Caco-2 (cell line): ENCODE measurements at regions not wholly inside any gene's neighbourhood (a gene's known extent, or its start where the extent isn't known, plus 50 kb on each side); places are given as distances from the start of the nearest gene placed in this dataset.
A peak's percentile ranks its signal among the peaks of the same experiment; 100 is the strongest.

Source experiments
- BruUV-seq: library from RNA; stranded (reverse); fragments of 400-500 nt; replicated peaks from 2 replicates; lab custom pipeline; 2021; lab: Mats Ljungman, UMichigan
- CTCF ChIA-PET: fragments of 300-600 bp; sonication (Branson Sonifier 250); formaldehyde crosslinking; loops from one replicate; lab custom pipeline; 2022; ENCODE audit warnings: antibody characterized with exemption; lab: Charles Lee
- POLR2A ChIA-PET: fragments of 300-600 bp; sonication (Branson Sonifier 250); formaldehyde crosslinking; loops from one replicate; lab custom pipeline; 2022; ENCODE audit warnings: antibody characterized with exemption; lab: Charles Lee
- DNase-seq, 2 experiments: peaks; one replicate each; pipeline versions ENCODE4 v3.0.0 to v3.0.0-alpha.2; 2020 to 2022
- H3K27me3 ChIP-seq: replicated peaks from 2 replicates; pipeline ENCODE4 v1.6.0; 2011; ENCODE audit warnings: low read length; ENCODE audit not compliant: control insufficient read depth, insufficient read depth
- H3K36me3 ChIP-seq: 2 replicates; pipeline ENCODE4 v1.5.1; 2011; ENCODE audit warnings: low read length; ENCODE audit not compliant: control insufficient read depth, insufficient read depth
- H3K4me1 ChIP-seq: fragments of 250-450 bp; sonication (Bioruptor Pico); 2 replicates; pipeline ENCODE4 v1.5.1; 2020; ENCODE audit warnings: mild to moderate bottlenecking
- H3K4me3 ChIP-seq: 2 replicates; pipeline ENCODE4 v1.5.1; 2011; ENCODE audit warnings: low read depth, mild to moderate bottlenecking, control low read depth, low read length
- H3K9me3 ChIP-seq: fragments of 250-450 bp; sonication (Bioruptor Pico); 2 replicates; pipeline ENCODE4 v1.5.1; 2020; ENCODE audit warnings: mild to moderate bottlenecking, moderate library complexity
- H3K27ac Mint-ChIP-seq: one replicate; pipeline ENCODE4 v1.8.0; 2022; ENCODE audit warnings: mixed read lengths; ENCODE audit not compliant: unreplicated experiment
- H3K27me3 Mint-ChIP-seq: one replicate; pipeline ENCODE4 v1.8.0; 2022; ENCODE audit warnings: mixed read lengths; ENCODE audit not compliant: insufficient read depth, unreplicated experiment
- H3K36me3 Mint-ChIP-seq: one replicate; pipeline ENCODE4 v1.8.0; 2022; ENCODE audit warnings: mild to moderate bottlenecking, mixed read lengths; ENCODE audit not compliant: insufficient read depth, unreplicated experiment
- H3K4me1 Mint-ChIP-seq: one replicate; pipeline ENCODE4 v1.8.0; 2022; ENCODE audit warnings: low read depth, mixed read lengths; ENCODE audit not compliant: unreplicated experiment
- H3K4me3 Mint-ChIP-seq: one replicate; pipeline ENCODE4 v1.8.0; 2022; ENCODE audit warnings: mild to moderate bottlenecking, moderate library complexity, mixed read lengths; ENCODE audit not compliant: unreplicated experiment
- H3K9me3 Mint-ChIP-seq: one replicate; pipeline ENCODE4 v1.8.0; 2022; ENCODE audit warnings: mixed read lengths; ENCODE audit not compliant: unreplicated experiment
- intact Hi-C: fragments of 100-400 bp; cut with micrococcal nuclease; formaldehyde crosslinking; loops from one replicate; pipeline ENCODE4 v1.10.0; 2022; ENCODE audit not compliant: unreplicated experiment
- TF ChIP-seq, protein P1 (sequence below), 2 experiments: fragments of 200-600 bp in 1 of 2; IDR thresholded peaks; 1 replicate in 1 of 2; 2 replicates in 1 of 2; pipeline versions ENCODE4 v1.5.1 to v1.8.0; 2011 to 2022; ENCODE audit warnings: antibody characterized with exemption in 1 of 2, control low read depth in 1 of 2, inconsistent platforms in 1 of 2, low read depth in 1 of 2, low read length in 1 of 2, mild to moderate bottlenecking in 1 of 2, moderate library complexity in 1 of 2; ENCODE audit not compliant: insufficient read depth in 1 of 2, severe bottlenecking in 1 of 2, unreplicated experiment in 1 of 2

DNA sequence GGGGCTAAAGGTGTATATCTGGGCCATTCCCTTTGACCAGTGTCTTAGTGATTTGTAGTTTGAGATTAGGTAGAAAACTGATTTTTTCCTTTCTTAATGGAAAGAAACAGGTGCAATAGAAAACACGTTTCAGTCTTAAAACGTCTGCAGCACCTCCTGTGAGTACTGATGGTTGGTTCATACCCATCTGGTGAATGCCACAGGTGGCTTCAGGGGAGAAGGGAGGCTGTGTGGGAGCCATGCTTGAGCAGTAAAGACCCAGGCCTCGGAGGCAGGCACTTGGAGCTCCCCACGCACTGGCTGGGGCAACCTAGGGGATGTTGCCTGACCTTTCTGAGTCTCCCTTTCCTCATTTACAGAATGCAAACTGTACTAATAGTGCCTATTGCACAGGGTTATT lies 171.5 kb upstream of the GRB10 start:
- H3K4me3 ChIP-seq, result no peak overlapping the region
- H3K36me3 ChIP-seq, result no peaks in the 10 kb centered on the region
- Mint-ChIP-seq H3K9me3 (peaks cover 18% of the 10 kb centered on the region), H3K4me3 (no peak overlapping the region), H3K4me1 (peaks cover 17% of the 10 kb centered on the region), H3K36me3 (no peaks in the 10 kb centered on the region), H3K27me3 (no peaks in the 10 kb centered on the region), H3K27ac (no peak overlapping the region)
- H3K9me3 ChIP-seq, result peaks cover 10% of the 10 kb centered on the region; the same call in 1 of the 2 replicates
- DNase-seq, result no peak
- POLR2A ChIA-PET, result no interaction called here
- CTCF ChIA-PET, result no interaction called here
- H3K4me1 ChIP-seq, result peaks cover 22% of the 10 kb centered on the region
- H3K27me3 ChIP-seq, result no peaks in the 10 kb centered on the region
- intact Hi-C loops, result no loop called here
- TF ChIP-seq, protein P1, sequence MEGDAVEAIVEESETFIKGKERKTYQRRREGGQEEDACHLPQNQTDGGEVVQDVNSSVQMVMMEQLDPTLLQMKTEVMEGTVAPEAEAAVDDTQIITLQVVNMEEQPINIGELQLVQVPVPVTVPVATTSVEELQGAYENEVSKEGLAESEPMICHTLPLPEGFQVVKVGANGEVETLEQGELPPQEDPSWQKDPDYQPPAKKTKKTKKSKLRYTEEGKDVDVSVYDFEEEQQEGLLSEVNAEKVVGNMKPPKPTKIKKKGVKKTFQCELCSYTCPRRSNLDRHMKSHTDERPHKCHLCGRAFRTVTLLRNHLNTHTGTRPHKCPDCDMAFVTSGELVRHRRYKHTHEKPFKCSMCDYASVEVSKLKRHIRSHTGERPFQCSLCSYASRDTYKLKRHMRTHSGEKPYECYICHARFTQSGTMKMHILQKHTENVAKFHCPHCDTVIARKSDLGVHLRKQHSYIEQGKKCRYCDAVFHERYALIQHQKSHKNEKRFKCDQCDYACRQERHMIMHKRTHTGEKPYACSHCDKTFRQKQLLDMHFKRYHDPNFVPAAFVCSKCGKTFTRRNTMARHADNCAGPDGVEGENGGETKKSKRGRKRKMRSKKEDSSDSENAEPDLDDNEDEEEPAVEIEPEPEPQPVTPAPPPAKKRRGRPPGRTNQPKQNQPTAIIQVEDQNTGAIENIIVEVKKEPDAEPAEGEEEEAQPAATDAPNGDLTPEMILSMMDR (IDR thresholded peaks at IDR 0.05; ENCODE audit: insufficient read depth in 1 of 2, low read depth in 1 of 2, low read length in 1 of 2, severe bottlenecking in 1 of 2, unreplicated experiment in 1 of 2), result no peak
- BruUV-seq, result no TSS peak

DNA sequence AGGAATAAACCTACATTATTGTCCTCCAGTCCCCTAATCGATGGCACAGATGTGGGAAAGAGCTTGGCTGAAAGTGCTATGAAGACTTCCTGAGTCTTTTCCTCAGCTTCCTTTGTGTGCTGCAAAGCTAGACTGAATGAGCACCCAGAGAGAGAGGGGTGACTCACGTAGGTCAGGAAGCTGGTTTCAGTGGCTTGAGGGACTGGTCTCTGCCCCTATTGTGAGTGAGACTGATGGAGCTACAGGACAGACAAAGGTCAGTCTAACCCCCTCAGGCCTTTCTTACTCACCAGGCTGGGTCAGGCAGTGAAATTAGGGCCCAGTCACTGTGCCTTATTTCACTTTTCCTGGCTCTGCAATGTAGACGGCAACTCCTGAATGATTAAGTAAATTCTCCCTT lies 171.1 kb upstream of the GRB10 start:
- Mint-ChIP-seq H3K27me3 (no peaks in the 10 kb centered on the region), H3K4me3 (no peak overlapping the region), H3K36me3 (no peaks in the 10 kb centered on the region), H3K4me1 (peaks cover 17% of the 10 kb centered on the region), H3K27ac (no peak overlapping the region), H3K9me3 (peaks cover 22% of the 10 kb centered on the region)
- no peaks in the 10 kb centered on the region for H3K36me3 ChIP-seq
- H3K4me3 ChIP-seq, result no peak overlapping the region
- ChIA-PET POLR2A (no interaction called here), CTCF (no interaction called here)
- H3K9me3 ChIP-seq, result peaks cover 10% of the 10 kb centered on the region; the same call in 1 of the 2 replicates
- peaks cover 22% of the 10 kb centered on the region for H3K4me1 ChIP-seq
- intact Hi-C loops, result no loop called here
- H3K27me3 ChIP-seq, result no peaks in the 10 kb centered on the region
- TF ChIP-seq, protein P1 (IDR thresholded peaks at IDR 0.05; ENCODE audit: insufficient read depth in 1 of 2, low read depth in 1 of 2, low read length in 1 of 2, severe bottlenecking in 1 of 2, unreplicated experiment in 1 of 2), result no peak
- peak; percentile 22 to 56 for DNase-seq
- BruUV-seq, result no TSS peak

DNA sequence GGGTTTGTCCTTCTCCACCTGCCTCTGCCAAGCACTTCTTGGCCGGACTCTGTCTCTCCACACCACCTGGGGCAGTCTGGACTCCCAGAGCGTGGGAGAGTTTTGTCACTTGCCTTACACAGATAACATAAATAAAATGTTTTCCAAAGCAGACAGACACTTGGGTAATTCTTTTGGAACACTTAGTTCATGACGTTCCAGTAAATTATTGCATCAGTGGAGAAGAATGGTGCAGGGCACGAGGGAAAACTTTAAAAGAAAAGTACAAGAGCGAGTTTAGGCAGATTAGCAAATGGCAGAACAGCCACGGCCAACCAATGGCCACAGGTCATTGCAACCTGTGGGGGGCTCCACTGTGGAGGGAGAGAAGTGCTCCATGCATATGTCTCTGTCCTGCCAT lies 170.6 kb upstream of the GRB10 start:
- Mint-ChIP-seq H3K4me1 (peaks cover 17% of the 10 kb centered on the region), H3K9me3 (peaks cover 27% of the 10 kb centered on the region), H3K27ac (no peak overlapping the region), H3K36me3 (peaks cover 2% of the 10 kb centered on the region), H3K27me3 (no peaks in the 10 kb centered on the region), H3K4me3 (no peak overlapping the region)
- DNase-seq, result no peak
- TF ChIP-seq, protein P1 (IDR thresholded peaks at IDR 0.05; ENCODE audit: insufficient read depth in 1 of 2, low read depth in 1 of 2, low read length in 1 of 2, severe bottlenecking in 1 of 2, unreplicated experiment in 1 of 2), result no peak
- intact Hi-C loops, result no loop called here
- no peaks in the 10 kb centered on the region for H3K36me3 ChIP-seq
- ChIA-PET POLR2A (no interaction called here), CTCF (no interaction called here)
- peaks cover 17% of the 10 kb centered on the region for H3K4me1 ChIP-seq
- BruUV-seq, result no TSS peak
- H3K9me3 ChIP-seq, result peaks cover 10% of the 10 kb centered on the region; the same call in 1 of the 2 replicates
- H3K4me3 ChIP-seq, result no peak overlapping the region
- H3K27me3 ChIP-seq, result no peaks in the 10 kb centered on the region
